ENCODE measurements at regions not wholly inside any gene's neighbourhood (a gene's known extent, or its start where the extent isn't known, plus 50 kb on each side); places are given as distances from the start of the nearest gene placed in this dataset.

- ChIA-PET POLR2A (ENCODE audit: unreplicated experiment) (no interaction called here), CTCF (interaction anchor here (0.8 kb wide), 1 partner anchor 338 kb away, joined by 5 read pairs; no protein-coding TSS in a partner anchor)
- Histone ChIP-seq H2AFZ (no peak overlapping the region), H4K20me1 (ENCODE audit: insufficient read depth) (no peaks in the 10 kb centered on the region), H3K9me3 (ENCODE audit: insufficient read depth, low read depth) (no peaks in the 10 kb centered on the region), H3K27me3 (ENCODE audit: insufficient read depth, low read depth) (no peaks in the 10 kb centered on the region), H3K27ac (no peak overlapping the region), H3K4me3 (no peak overlapping the region), H3F3A (ENCODE audit: insufficient read depth, low read depth) (no peaks in the 10 kb centered on the region), H3K4me2 (no peak overlapping the region), H3K79me2 (ENCODE audit: low read depth) (no peaks in the 10 kb centered on the region), H3K4me1 (replicated peaks; ENCODE audit: insufficient read depth) (no peaks in the 10 kb centered on the region), H3K9me2 (ENCODE audit: insufficient read depth) (no peaks in the 10 kb centered on the region), H3K36me3 (ENCODE audit: low read depth) (no peaks in the 10 kb centered on the region)
- intact Hi-C loops (cut with micrococcal nuclease; ENCODE audit: unreplicated experiment), result no loop called here
- no TSS peak for BruUV-seq (replicated peaks)
- TF ChIP-seq EZH2 (IDR thresholded peaks at IDR 0.05; ENCODE audit: low read depth) (no peak), CTCF (conservative IDR thresholded peaks at IDR 0.05) (no peak)
- no peak for DNase-seq
Measured at GRCh38 chr15:69748131-69748530, 295.5 kb downstream of the RPLP1 start.

GRCh38 chr15:69748576-69749185 is 296.1 kb downstream of the RPLP1 start:
- Histone ChIP-seq H4K20me1 (ENCODE audit: insufficient read depth) (no peaks in the 10 kb centered on the region), H3K4me1 (replicated peaks; ENCODE audit: insufficient read depth) (no peaks in the 10 kb centered on the region), H3K4me2 (no peak overlapping the region), H3K27ac (no peak overlapping the region), H3F3A (ENCODE audit: insufficient read depth, low read depth) (no peaks in the 10 kb centered on the region), H3K9me3 (ENCODE audit: insufficient read depth, low read depth) (no peaks in the 10 kb centered on the region), H3K9me2 (ENCODE audit: insufficient read depth) (no peaks in the 10 kb centered on the region), H3K4me3 (no peak overlapping the region), H3K79me2 (ENCODE audit: low read depth) (no peaks in the 10 kb centered on the region), H2AFZ (no peak overlapping the region), H3K27me3 (ENCODE audit: insufficient read depth, low read depth) (no peaks in the 10 kb centered on the region), H3K36me3 (ENCODE audit: low read depth) (no peaks in the 10 kb centered on the region)
- intact Hi-C loops (cut with micrococcal nuclease; ENCODE audit: unreplicated experiment), result no loop called here
- BruUV-seq (replicated peaks), result no TSS peak
- ChIA-PET CTCF (interaction anchor here (0.8 kb wide), 1 partner anchor 337 kb away, joined by 5 read pairs; no protein-coding TSS in a partner anchor), POLR2A (ENCODE audit: unreplicated experiment) (no interaction called here)
- DNase-seq, result no peak
- TF ChIP-seq EZH2 (IDR thresholded peaks at IDR 0.05; ENCODE audit: low read depth) (no peak), CTCF (conservative IDR thresholded peaks at IDR 0.05) (no peak)

GRCh38 chr15:69749274-69749673 is 296.7 kb downstream of the RPLP1 start:
- Histone ChIP-seq H2AFZ (no peak overlapping the region), H3K79me2 (ENCODE audit: low read depth) (no peaks in the 10 kb centered on the region), H3K27ac (no peak overlapping the region), H3K4me1 (replicated peaks; ENCODE audit: insufficient read depth) (no peaks in the 10 kb centered on the region), H3K9me3 (ENCODE audit: insufficient read depth, low read depth) (no peaks in the 10 kb centered on the region), H3K4me2 (no peak overlapping the region), H3K9me2 (ENCODE audit: insufficient read depth) (no peaks in the 10 kb centered on the region), H3K36me3 (ENCODE audit: low read depth) (no peaks in the 10 kb centered on the region), H3K4me3 (no peak overlapping the region), H3K27me3 (ENCODE audit: insufficient read depth, low read depth) (no peaks in the 10 kb centered on the region), H3F3A (ENCODE audit: insufficient read depth, low read depth) (no peaks in the 10 kb centered on the region), H4K20me1 (ENCODE audit: insufficient read depth) (no peaks in the 10 kb centered on the region)
- no peak for DNase-seq
- intact Hi-C loops (cut with micrococcal nuclease; ENCODE audit: unreplicated experiment), result no loop called here
- BruUV-seq (replicated peaks), result no TSS peak
- TF ChIP-seq EZH2 (IDR thresholded peaks at IDR 0.05; ENCODE audit: low read depth) (no peak), CTCF (conservative IDR thresholded peaks at IDR 0.05) (no peak)
- ChIA-PET CTCF (no interaction called here), POLR2A (ENCODE audit: unreplicated experiment) (no interaction called here)

Data from PC-9 (cell line).